HCT116 (cell line): ENCODE measurements at regions not wholly inside any gene's neighbourhood (a gene's known extent, or its start where the extent isn't known, plus 50 kb on each side); places are given as distances from the start of the nearest gene placed in this dataset.

Source experiments
- ATAC-seq: fragments of 200-7000 bp; cut with Tn5 transposase; 2 replicates; pipeline ENCODE4 v1.9.1; 2020; ENCODE audit warnings: mild to moderate bottlenecking, moderate library complexity
- BruUV-seq: library from RNA; stranded (reverse); fragments of 400-500 nt; replicated peaks from 2 replicates; lab custom pipeline; 2021; lab: Mats Ljungman, UMichigan
- CTCF ChIA-PET: fragments of 300-600 bp; sonication (Branson Sonifier 250); formaldehyde crosslinking; loops from one replicate; lab custom pipeline; 2021; ENCODE audit warnings: antibody characterized with exemption; lab: Charles Lee
- POLR2A ChIA-PET: fragments of 300-600, 350-600 bp; sonication (Branson Sonifier 250); formaldehyde crosslinking; loops from one replicate; lab custom pipeline; 2021; ENCODE audit warnings: antibody characterized with exemption; lab: Charles Lee
- RAD21 ChIA-PET, 2 experiments: fragments of 300-600 bp; sonication (Branson Sonifier 250); formaldehyde crosslinking; loops; one replicate each; lab custom pipeline; 2023; ENCODE audit warnings: low total read pairs in 2 of 2; ENCODE audit not compliant: uncharacterized antibody in 2 of 2, unreplicated experiment in 2 of 2, low non-redundant PET in 1 of 2; lab: Charles Lee
- DNase-seq: peaks from one replicate; pipeline ENCODE4 v3.0.0-alpha.2; 2010; ENCODE audit warnings: low read depth, low spot score
- H2AFZ ChIP-seq: fragments of 200-600 bp; shearing (Covaris generic), sonication (generic); 2 replicates; pipeline ENCODE4 v1.6.1; 2017; ENCODE audit warnings: low read depth, mixed run types, mixed read lengths, antibody characterized with exemption, low read length; ENCODE audit not compliant: poor library complexity, severe bottlenecking
- H3K27ac ChIP-seq: 2 replicates; pipeline ENCODE4 v1.5.1; 2012; ENCODE audit warnings: low read depth, low read length
- H3K27me3 ChIP-seq: fragments of 200-600 bp; sonication (generic); 2 replicates; pipeline ENCODE4 v1.6.1; 2016; ENCODE audit warnings: mixed run types, low read length, mixed read lengths; ENCODE audit not compliant: insufficient read depth
- H3K36me3 ChIP-seq, 2 experiments: fragments of 200-500 bp in 1 of 2; fragments of 200-600 bp in 1 of 2; sonication (Bioruptor generic) in 1 of 2; sonication (generic) in 1 of 2; 2 replicates each; pipeline versions ENCODE4 v1.5.1 to v1.6.1; 2014 to 2016; ENCODE audit warnings: low read length in 2 of 2, inconsistent platforms in 1 of 2, mixed read lengths in 1 of 2, mixed run types in 1 of 2; ENCODE audit not compliant: insufficient read depth in 2 of 2, control insufficient read depth in 1 of 2
- H3K4me1 ChIP-seq, 2 experiments: fragments of 200-600 bp in 1 of 2; sonication (generic) in 1 of 2; 2 replicates each; pipeline versions ENCODE4 v1.5.1 to v1.6.1; 2012 to 2017; ENCODE audit warnings: low read length in 2 of 2, inconsistent platforms in 1 of 2, mild to moderate bottlenecking in 1 of 2, mixed read lengths in 1 of 2, mixed run types in 1 of 2, moderate library complexity in 1 of 2; ENCODE audit not compliant: insufficient read depth in 2 of 2, control insufficient read depth in 1 of 2
- H3K4me2 ChIP-seq: fragments of 200-600 bp; sonication (generic); 2 replicates; pipeline ENCODE4 v1.6.1; 2017; ENCODE audit warnings: mixed run types, low read length, mixed read lengths
- H3K4me3 ChIP-seq, 2 experiments: fragments of 200-600 bp in 1 of 2; sonication (generic) in 1 of 2; replicated peaks in 1 of 2; 2 replicates each; pipeline ENCODE4 v1.5.1; 2011 to 2016; ENCODE audit warnings: low read length in 2 of 2, control low read depth in 1 of 2, low read depth in 1 of 2, mild to moderate bottlenecking in 1 of 2, mixed read lengths in 1 of 2, mixed run types in 1 of 2
- H3K79me2 ChIP-seq: fragments of 200-600 bp; sonication (generic); 2 replicates; pipeline ENCODE4 v1.6.1; 2017; ENCODE audit warnings: mild to moderate bottlenecking, mixed run types, low read length, moderate library complexity, mixed read lengths; ENCODE audit not compliant: insufficient read depth
- H3K9ac ChIP-seq: fragments of 200-600 bp; sonication (generic); 2 replicates; pipeline ENCODE4 v1.6.1; 2016; ENCODE audit warnings: low read length, mixed read lengths
- H3K9me2 ChIP-seq: fragments of 200-600 bp; sonication (generic), shearing (Covaris generic); 2 replicates; pipeline ENCODE4 v1.6.1; 2017; ENCODE audit warnings: mixed run types, mild to moderate bottlenecking, moderate library complexity; ENCODE audit not compliant: insufficient read depth
- H3K9me3 ChIP-seq, 2 experiments: fragments of 200-500 bp in 1 of 2; fragments of 200-600 bp in 1 of 2; sonication (Bioruptor generic) in 1 of 2; sonication (generic) in 1 of 2; 2 replicates each; pipeline ENCODE4 v1.6.1; 2014 to 2017; ENCODE audit warnings: low read length in 2 of 2, mixed read lengths in 2 of 2, inconsistent platforms in 1 of 2, low read depth in 1 of 2, mild to moderate bottlenecking in 1 of 2, mixed run types in 1 of 2, moderate library complexity in 1 of 2; ENCODE audit not compliant: control insufficient read depth in 1 of 2, insufficient read depth in 1 of 2
- H4K20me1 ChIP-seq: fragments of 200-600 bp; sonication (generic), shearing (Covaris generic); 2 replicates; pipeline ENCODE4 v1.6.1; 2017; ENCODE audit warnings: mixed run types, mild to moderate bottlenecking, moderate library complexity; ENCODE audit not compliant: insufficient read depth
- CBX3 ChIP-seq: IDR thresholded peaks from 2 replicates; pipeline ENCODE4 v1.6.1; 2012; ENCODE audit warnings: low read depth
- CEBPB ChIP-seq: IDR thresholded peaks from 2 replicates; pipeline ENCODE4 v1.6.1; 2012; ENCODE audit warnings: low read depth
- CTCF ChIP-seq, 3 experiments: fragments of 200-600 bp in 1 of 3; sonication (generic) in 1 of 3; IDR thresholded peaks in 2 of 3; conservative IDR thresholded peaks in 1 of 3; 2 replicates each; pipeline ENCODE4 v1.5.1; 2012 to 2017; ENCODE audit warnings: low read depth in 2 of 3, low read length in 2 of 3, antibody characterized with exemption in 1 of 3, borderline replicate concordance in 1 of 3, control low read depth in 1 of 3, mild to moderate bottlenecking in 1 of 3, mixed read lengths in 1 of 3, mixed run types in 1 of 3, moderate library complexity in 1 of 3; ENCODE audit not compliant: insufficient read depth in 1 of 3
- EGR1 ChIP-seq: IDR thresholded peaks from 2 replicates; pipeline ENCODE4 v1.6.1; 2012; ENCODE audit warnings: low read depth
- ELF1 ChIP-seq: IDR thresholded peaks from 2 replicates; pipeline ENCODE4 v1.6.1; 2012; ENCODE audit warnings: low read depth, borderline replicate concordance
- FOSL1 ChIP-seq: IDR thresholded peaks from 2 replicates; pipeline ENCODE4 v1.6.1; 2012; ENCODE audit warnings: low read depth
- JUND ChIP-seq: IDR thresholded peaks from 2 replicates; pipeline ENCODE4 v1.6.1; 2012
- MAX ChIP-seq: IDR thresholded peaks from 2 replicates; pipeline ENCODE4 v1.6.1; 2012
- POLR2A ChIP-seq: IDR thresholded peaks from 2 replicates; pipeline ENCODE4 v1.7.0; 2011; ENCODE audit warnings: borderline replicate concordance; ENCODE audit not compliant: insufficient read depth, insufficient read length; ENCODE audit errors: extremely low read depth
- RAD21 ChIP-seq: IDR thresholded peaks from 2 replicates; pipeline ENCODE4 v1.6.1; 2012; ENCODE audit warnings: low read depth, mild to moderate bottlenecking
- SRF ChIP-seq: IDR thresholded peaks from 2 replicates; pipeline ENCODE4 v1.6.1; 2012; ENCODE audit warnings: low read depth
- ZFX ChIP-seq: fragments of 450-650 bp; IDR thresholded peaks from 2 replicates; pipeline ENCODE4 v1.6.1; 2017
- ZNF274 ChIP-seq: fragments of 200-500 bp; sonication (Bioruptor generic); IDR thresholded peaks from 2 replicates; pipeline ENCODE4 v1.6.1; 2014; ENCODE audit warnings: mild to moderate bottlenecking, low read depth, low read length, inconsistent platforms
- intact Hi-C: fragments of 100-400 bp; cut with micrococcal nuclease; formaldehyde crosslinking; loops from 2 replicates; pipeline ENCODE4 v1.10.0; 2022
- TF ChIP-seq, protein P1 (sequence below): IDR thresholded peaks from 2 replicates; pipeline ENCODE4 v1.6.1; 2012

- peak overlapping the region; percentile 90 for H2AFZ ChIP-seq
- H3K27me3 ChIP-seq: no peaks in the 10 kb centered on the region
- no peaks in the 10 kb centered on the region for H3K9me3 ChIP-seq
- intact Hi-C loops: loop anchor here (2.0 to 5.0 kb wide), 4 partner anchors 91 to 451 kb away; no protein-coding TSS in a partner anchor
- peak overlapping the region; percentile 2; the same call in 1 of the 2 replicates for H3K27ac ChIP-seq
- TF ChIP-seq ELF1 (no peak), ZFX (no peak), SRF (no peak), POLR2A (no peak), ZNF274 (no peak), CEBPB (no peak), CTCF (IDR thresholded peaks at IDR 0.05 in 2 of 3, conservative IDR thresholded peaks at IDR 0.05 in 1 of 3; ENCODE audit: borderline replicate concordance in 1 of 3, insufficient read depth in 1 of 3, low read depth in 2 of 3, low read length in 2 of 3) (peak; percentile 82 to 91 (median 89)), EGR1 (peak; percentile 82), MAX (no peak), FOSL1 (no peak), JUND (no peak), CBX3 (no peak), RAD21 (peak; percentile 91)
- TF ChIP-seq, protein P1, sequence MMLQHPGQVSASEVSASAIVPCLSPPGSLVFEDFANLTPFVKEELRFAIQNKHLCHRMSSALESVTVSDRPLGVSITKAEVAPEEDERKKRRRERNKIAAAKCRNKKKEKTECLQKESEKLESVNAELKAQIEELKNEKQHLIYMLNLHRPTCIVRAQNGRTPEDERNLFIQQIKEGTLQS: no peak
- TF ChIP-seq, all 23 proteins: peak for 3
- Histone ChIP-seq H3K4me1 (peaks cover 10 to 31% of the 10 kb centered on the region in 2 experiments; a peak in 3 of 4 replicates), H3K79me2 (no peaks in the 10 kb centered on the region), H3K9ac (peak overlapping the region; percentile 26; the same call in 1 of the 2 replicates), H4K20me1 (no peaks in the 10 kb centered on the region), H3K4me2 (peak overlapping the region; percentile 66), H3K36me3 (no peaks in the 10 kb centered on the region), H3K4me3 (peak overlapping the region in 1 of 2 experiments; percentile 21; a peak in 1 of 4 replicates), H3K9me2 (no peaks in the 10 kb centered on the region)
- RAD21 ChIA-PET: interaction anchor here (0.6 to 2.7 kb wide), 13 partner anchors 91 to 243 kb away, joined by 3 to 27 read pairs (median 5); no protein-coding TSS in a partner anchor
- ATAC-seq (peak; percentile 89), DNase-seq (peak; percentile 57)
- POLR2A ChIA-PET: interaction anchor here (1.3 to 1.6 kb wide), 2 partner anchors 91 to 191 kb away, joined by 4 to 6 read pairs; no protein-coding TSS in a partner anchor
- CTCF ChIA-PET: interaction anchor here (0.6 to 3.7 kb wide), 36 partner anchors 9 to 517 kb away, joined by 3 to 116 read pairs (median 4); partner anchors contain the start of gene CEP70
- no TSS peak for BruUV-seq
These were observed 66.9 kb upstream of the PRR23C start for GRCh38 chr3:139111392-139112229.
